HepG2 (cell line): ENCODE measurements at regions not wholly inside any gene's neighbourhood (a gene's known extent, or its start where the extent isn't known, plus 50 kb on each side); places are given as distances from the start of the nearest gene placed in this dataset.

Experiments used
- ATAC-seq: fragments of 200-7000 bp; cut with Tn5 transposase; 3 replicates; pipeline ENCODE4 v1.9.1; 2020; ENCODE audit warnings: mild to moderate bottlenecking, moderate library complexity
- BruUV-seq: library from RNA; stranded (reverse); fragments of 400-500 nt; replicated peaks from 2 replicates; lab custom pipeline; 2021; lab: Mats Ljungman, UMichigan
- CTCF ChIA-PET: fragments of 300-600 bp; formaldehyde crosslinking; extraction: SDS; loops from one replicate; lab custom pipeline; 2021; ENCODE audit warnings: low total read pairs, inconsistent platforms, low intra/inter-chr PET ratio; lab: Yijun Ruan, JAX
- POLR2A ChIA-PET: fragments of 350-600 bp; sonication (Branson Sonifier 250); formaldehyde crosslinking; loops from one replicate; lab custom pipeline; 2020; ENCODE audit warnings: antibody characterized with exemption, inconsistent platforms; lab: Yijun Ruan, JAX
- DNase-seq: peaks from one replicate; pipeline ENCODE4 v3.0.0-alpha.2; 2015; ENCODE audit warnings: low spot score
- FAIRE-seq: peaks from 3 replicates; lab custom pipeline; 2011; peaks lifted over from hg19 to GRCh38; lab: Jason Lieb, UNC
- H2AFZ ChIP-seq: one replicate; pipeline ENCODE4 v1.6.1; 2011; ENCODE audit warnings: low read length, inconsistent platforms
- H3K27ac ChIP-seq: fragments of 300-600 bp; 3 replicates; pipeline ENCODE4 v1.8.0; 2011; ENCODE audit warnings: mixed run types, mild to moderate bottlenecking, mixed read lengths, low read length, inconsistent platforms; ENCODE audit not compliant: insufficient read depth; ENCODE audit errors: extremely low read length
- H3K27me3 ChIP-seq, 2 experiments: fragments of 200-600 bp in 1 of 2; 2 replicates in 1 of 2; 3 replicates in 1 of 2; pipeline versions ENCODE4 v1.6.0 to v1.8.0; 2011; ENCODE audit warnings: low read length in 2 of 2, mild to moderate bottlenecking in 2 of 2, moderate library complexity in 2 of 2, inconsistent platforms in 1 of 2; ENCODE audit not compliant: insufficient read depth in 2 of 2, control insufficient read depth in 1 of 2
- H3K36me3 ChIP-seq, 2 experiments: fragments of 200-600 bp in 1 of 2; replicated peaks in 1 of 2; 2 replicates in 1 of 2; 3 replicates in 1 of 2; pipeline versions ENCODE4 v1.5.1 to v1.8.0; 2011; ENCODE audit warnings: low read length in 2 of 2, inconsistent platforms in 1 of 2; ENCODE audit not compliant: insufficient read depth in 2 of 2, control insufficient read depth in 1 of 2
- H3K4me1 ChIP-seq: 2 replicates; pipeline ENCODE4 v1.5.1; 2012; ENCODE audit warnings: low read length, inconsistent platforms; ENCODE audit not compliant: insufficient read depth
- H3K4me2 ChIP-seq: 2 replicates; pipeline ENCODE4 v1.6.0; 2011; ENCODE audit warnings: low read depth, low read length, inconsistent platforms
- H3K4me3 ChIP-seq, 3 experiments: fragments of 200-600 bp in 1 of 3; sonication (generic), shearing (Covaris generic) in 1 of 3; replicated peaks in 1 of 3; 2 replicates each; pipeline ENCODE4 v1.5.1; 2011 to 2016; ENCODE audit warnings: low read length in 3 of 3, inconsistent platforms in 2 of 3, low read depth in 2 of 3, mild to moderate bottlenecking in 2 of 3, control low read depth in 1 of 3, mixed read lengths in 1 of 3; ENCODE audit not compliant: insufficient read depth in 1 of 3
- H3K79me2 ChIP-seq: one replicate; pipeline ENCODE4 v1.6.1; 2011; ENCODE audit warnings: low read length, inconsistent platforms; ENCODE audit not compliant: insufficient read depth
- H3K9ac ChIP-seq: 2 replicates; pipeline ENCODE4 v1.6.0; 2011; ENCODE audit warnings: mild to moderate bottlenecking, low read depth, low read length, inconsistent platforms; ENCODE audit not compliant: insufficient read depth
- H3K9me3 ChIP-seq: 2 replicates; pipeline ENCODE4 v1.5.1; 2012; ENCODE audit warnings: mild to moderate bottlenecking, low read length
- H4K20me1 ChIP-seq: 2 replicates; pipeline ENCODE4 v1.6.0; 2011; ENCODE audit warnings: inconsistent platforms, mild to moderate bottlenecking, low read length, moderate library complexity; ENCODE audit not compliant: insufficient read depth
- CREB1 ChIP-seq, 2 experiments: fragments of 450-650 bp in 1 of 2; IDR thresholded peaks; 2 replicates each; pipeline ENCODE4 v1.6.1; 2016 to 2017; ENCODE audit warnings: control low read depth in 1 of 2, mild to moderate bottlenecking in 1 of 2, missing compliant biosample characterization in 1 of 2, missing genetic modification characterization in 1 of 2
- FOXO1 ChIP-seq: sonication (generic); formaldehyde crosslinking; IDR thresholded peaks from 2 replicates; pipeline ENCODE4 v1.4.0; 2020; ENCODE audit warnings: missing genetic modification reagents
- GRHL1 ChIP-seq: sonication (generic); formaldehyde crosslinking; conservative IDR thresholded peaks from 2 replicates; pipeline ENCODE4 v1.8.0; 2022; ENCODE audit warnings: missing genetic modification reagents
- MXI1 ChIP-seq: IDR thresholded peaks from 3 replicates; pipeline ENCODE4 v1.6.1; 2012; ENCODE audit warnings: low read depth, low read length, inconsistent platforms, borderline replicate concordance
- ZFP37 ChIP-seq: sonication (generic); formaldehyde crosslinking; IDR thresholded peaks from 2 replicates; pipeline ENCODE4 v1.4.0; 2020; ENCODE audit warnings: missing genetic modification reagents, borderline replicate concordance
- ZNF143 ChIP-seq: sonication (generic); formaldehyde crosslinking; IDR thresholded peaks from 2 replicates; pipeline ENCODE4 v1.4.0; 2020; ENCODE audit warnings: missing genetic modification reagents
- ZNF251 ChIP-seq: sonication (generic); formaldehyde crosslinking; IDR thresholded peaks from 2 replicates; pipeline ENCODE4 v1.9.0; 2021; ENCODE audit warnings: mild to moderate bottlenecking, missing genetic modification reagents
- ZNF83 ChIP-seq: sonication (generic); formaldehyde crosslinking; IDR thresholded peaks from 2 replicates; pipeline ENCODE4 v1.4.0; 2020; ENCODE audit warnings: missing genetic modification reagents, mild to moderate bottlenecking, borderline replicate concordance
- WGBS: methylation state at CpG from one replicate; pipeline ENCODE4 v1.1.6; 2017; ENCODE audit warnings: low lambda C conversion rate; 5-methylcytosine and 5-hydroxymethylcytosine counted together
- in situ Hi-C: cut with HindIII; loops from 2 replicates; pipeline ENCODE4 v1.10.0; 2017; ENCODE audit warnings: low pct_unique_long_range_greater_than_20kb; ENCODE audit not compliant: extremely low pct_ligation_motif_present
- intact Hi-C: fragments of 100-400 bp; cut with micrococcal nuclease; formaldehyde crosslinking; loops from one replicate; pipeline ENCODE4 v1.10.0; 2022; ENCODE audit not compliant: unreplicated experiment

- ChIA-PET CTCF (no interaction called here), POLR2A (no interaction called here)
- Histone ChIP-seq H3K4me1 (no peaks in the 10 kb centered on the region), H3K4me3 (no peak overlapping the region), H3K27me3 (peaks cover 8 to 36% of the 10 kb centered on the region in 2 experiments; a peak in 3 of 5 replicates), H3K36me3 (no peaks in the 10 kb centered on the region), H4K20me1 (no peaks in the 10 kb centered on the region), H2AFZ (no peak overlapping the region), H3K9me3 (no peaks in the 10 kb centered on the region), H3K27ac (no peak overlapping the region), H3K9ac (no peak overlapping the region), H3K79me2 (no peaks in the 10 kb centered on the region), H3K4me2 (no peak overlapping the region)
- DNase-seq (no peak), FAIRE-seq (no peak), ATAC-seq (no peak)
- TF ChIP-seq ZNF143 (CRISPR knock-in tag) = no peak
- no peak for TF ChIP-seq ZNF251 (CRISPR knock-in tag)
- no peak for TF ChIP-seq GRHL1 (CRISPR knock-in tag)
- no peak for TF ChIP-seq ZNF83 (CRISPR knock-in tag)
- peak; percentile 26; the same call in 1 of the 2 replicates for TF ChIP-seq CREB1 (IDR thresholded peaks at IDR 0.05)
- no peak for TF ChIP-seq CREB1 (CRISPR knock-in tag; IDR thresholded peaks at IDR 0.05)
- TF ChIP-seq ZFP37 = no peak
- TF ChIP-seq MXI1 = no peak
- TF ChIP-seq FOXO1 = no peak
- no TSS peak for BruUV-seq
- in situ Hi-C loops = no loop called here
- WGBS = 26% methylated on average over 7 of the region's 7 CpGs
- intact Hi-C loops = no loop called here
Observed at GRCh38 chr7:58316-58715, 134.1 kb upstream of the FAM20C start.
